ENCODE measurements at regions not wholly inside any gene's neighbourhood (a gene's known extent, or its start where the extent isn't known, plus 50 kb on each side); places are given as distances from the start of the nearest gene placed in this dataset.

- no peak for DNase-seq (ENCODE audit: extremely low read depth in 1 of 2, low read depth in 1 of 2)
Observed at GRCh38 chr22:47446331-47446730, 683.9 kb downstream of the TBC1D22A start.

DNA sequence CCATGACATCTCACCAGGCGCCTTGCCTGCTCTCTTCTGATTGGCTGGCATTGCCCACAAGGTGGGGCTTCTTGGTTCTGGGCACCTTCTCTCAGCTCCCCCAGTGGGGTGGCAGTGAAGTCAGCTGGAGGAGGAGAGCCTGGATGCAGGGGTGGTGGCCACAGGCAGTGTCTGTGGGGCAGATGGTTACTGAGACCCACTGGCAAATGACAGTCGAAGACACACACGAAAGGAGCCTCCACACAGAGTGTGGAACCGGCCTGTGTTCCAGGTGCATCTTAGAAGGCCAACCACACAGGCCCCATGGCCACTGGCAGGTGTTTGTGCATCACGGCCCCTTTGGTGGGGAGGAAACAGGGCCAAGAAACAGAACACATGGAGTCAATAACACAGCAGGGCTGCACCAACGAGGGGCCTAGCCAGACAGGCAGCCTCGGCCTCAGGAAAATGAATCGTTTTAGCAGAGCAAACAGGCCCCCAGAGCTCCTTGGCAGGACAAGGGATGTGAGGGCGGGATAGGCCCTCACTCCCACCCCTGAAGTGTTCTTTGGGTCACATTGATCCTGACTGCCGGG lies 683.4 kb downstream of the TBC1D22A start:
- no peak for DNase-seq (ENCODE audit: extremely low read depth in 1 of 2, low read depth in 1 of 2)

DNA sequence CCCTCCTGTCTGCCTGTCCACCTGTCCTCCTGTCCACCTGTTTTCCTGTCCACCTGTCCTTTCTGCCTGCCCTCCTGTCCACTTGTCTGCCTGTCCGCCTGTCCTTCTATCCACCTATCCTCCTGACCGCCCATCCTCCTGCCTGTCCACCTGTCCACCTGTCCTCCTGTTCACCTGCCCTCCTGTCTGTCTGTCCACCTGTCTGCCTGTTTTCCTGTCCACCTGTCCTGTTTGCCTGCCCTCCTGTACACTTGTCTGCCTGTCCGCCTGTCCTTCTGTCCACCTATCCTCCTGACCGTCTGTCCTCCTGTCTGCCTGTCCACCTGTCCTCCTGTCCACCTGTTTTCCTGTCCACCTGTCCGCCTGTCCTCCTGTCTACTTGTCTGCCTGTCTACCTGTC lies 682.8 kb downstream of the TBC1D22A start:
- no peak for DNase-seq (ENCODE audit: extremely low read depth in 1 of 2, low read depth in 1 of 2)

GRCh38 chr22:47444746-47445065 lies 682.3 kb downstream of the TBC1D22A start:
- no peak for DNase-seq (ENCODE audit: extremely low read depth in 1 of 2, low read depth in 1 of 2)

GRCh38 chr22:47443836-47444745 lies 681.6 kb downstream of the TBC1D22A start:
- DNase-seq (ENCODE audit: extremely low read depth in 1 of 2, low read depth in 1 of 2), result no peak

DNA sequence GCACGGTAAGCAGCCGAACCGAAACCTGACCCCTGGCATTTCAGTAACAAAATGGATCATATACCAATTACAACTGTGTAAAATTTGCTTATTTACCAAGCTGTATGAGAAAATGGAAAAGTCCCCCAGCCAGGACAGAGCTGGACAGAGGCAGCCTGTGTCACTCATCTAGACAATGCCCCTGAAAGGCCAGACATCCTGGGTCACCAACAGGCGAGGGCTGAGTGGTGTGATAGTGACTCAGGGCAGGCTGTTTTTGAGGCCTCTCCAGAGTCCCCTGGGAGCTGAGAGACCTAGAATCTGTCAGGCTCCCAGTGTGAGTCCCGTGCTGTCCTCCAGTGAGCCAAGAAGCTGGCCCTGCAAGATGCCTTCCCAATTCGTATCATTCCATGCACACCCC lies 680.4 kb downstream of the TBC1D22A start:
- no peak for DNase-seq (ENCODE audit: extremely low read depth in 1 of 2, low read depth in 1 of 2)

DNA sequence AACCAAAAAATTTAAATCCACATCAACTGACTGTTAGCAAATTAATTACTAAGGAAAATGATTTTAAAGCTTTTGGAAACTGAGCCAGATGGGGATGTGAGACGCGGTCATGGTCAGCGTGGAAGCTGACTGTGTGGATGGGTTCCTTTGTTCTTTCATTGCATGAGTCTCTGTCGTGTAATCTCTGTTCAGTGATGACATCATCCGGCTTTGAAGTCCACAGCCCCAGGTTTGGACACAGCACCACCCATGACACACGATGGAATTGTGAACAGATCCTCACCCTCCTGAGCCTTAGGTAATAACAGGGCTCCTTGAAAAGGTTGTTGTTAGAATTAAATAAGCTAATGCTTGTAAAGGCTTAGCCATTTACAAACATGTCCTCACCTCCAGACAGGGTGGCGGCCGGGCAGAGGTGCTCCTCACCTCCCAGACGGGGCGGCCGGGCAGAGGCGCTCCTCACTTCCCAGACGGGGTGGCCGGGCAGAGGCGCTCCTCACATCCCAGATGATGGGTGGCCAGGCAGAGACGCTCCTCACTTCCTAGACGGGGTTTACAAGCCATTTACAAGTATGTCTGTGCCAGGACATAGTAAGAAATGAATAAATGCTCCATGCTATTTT lies 677.3 kb downstream of the TBC1D22A start:
- no peak for DNase-seq (ENCODE audit: extremely low read depth in 1 of 2, low read depth in 1 of 2)

DNA sequence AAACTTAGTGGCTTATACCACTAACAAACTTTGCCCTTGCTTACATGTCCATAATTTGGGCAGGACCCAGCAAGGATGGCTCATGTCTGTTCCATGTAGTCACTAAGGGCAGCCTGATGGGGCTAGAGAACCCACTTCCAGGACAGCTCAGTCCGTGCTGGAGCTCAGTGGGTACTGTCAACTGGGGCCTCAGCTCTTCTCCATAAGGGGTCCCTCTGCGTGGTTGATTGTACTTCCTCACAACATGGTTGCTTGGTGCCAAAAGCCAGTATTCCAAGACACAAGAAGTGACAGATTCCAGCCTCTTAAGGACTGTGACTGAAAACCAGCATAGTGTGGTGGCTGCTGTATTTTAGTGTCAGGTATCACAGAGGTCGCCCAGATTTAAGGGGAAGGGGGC lies 675.2 kb downstream of the TBC1D22A start:
- DNase-seq (ENCODE audit: extremely low read depth in 1 of 2, low read depth in 1 of 2), result no peak

- no peak for DNase-seq (ENCODE audit: extremely low read depth in 1 of 2, low read depth in 1 of 2)
Observed at GRCh38 chr22:47437110-47437509, 674.7 kb downstream of the TBC1D22A start.

GRCh38 chr22:47435826-47436225 lies 673.4 kb downstream of the TBC1D22A start:
- no peak for DNase-seq (ENCODE audit: extremely low read depth in 1 of 2, low read depth in 1 of 2)

DNA sequence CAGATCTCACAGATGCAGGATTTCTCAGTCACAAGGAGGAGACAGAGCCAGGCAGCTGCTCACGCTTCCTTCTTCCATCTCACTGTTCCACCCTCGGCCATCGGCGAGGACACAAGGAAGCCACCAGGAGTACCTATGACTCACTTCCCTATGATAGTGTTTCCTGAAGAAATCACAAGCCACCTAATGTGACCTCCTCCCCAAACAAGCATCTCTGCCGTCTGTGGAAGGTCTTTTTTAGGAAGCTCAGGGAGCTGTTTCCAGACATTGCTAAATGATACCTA lies 672.7 kb downstream of the TBC1D22A start:
- DNase-seq (ENCODE audit: extremely low read depth in 1 of 2, low read depth in 1 of 2), result no peak

- no peak for DNase-seq (ENCODE audit: extremely low read depth in 1 of 2, low read depth in 1 of 2)
Observed at GRCh38 chr22:47434336-47435203, 672.1 kb downstream of the TBC1D22A start.

DNA sequence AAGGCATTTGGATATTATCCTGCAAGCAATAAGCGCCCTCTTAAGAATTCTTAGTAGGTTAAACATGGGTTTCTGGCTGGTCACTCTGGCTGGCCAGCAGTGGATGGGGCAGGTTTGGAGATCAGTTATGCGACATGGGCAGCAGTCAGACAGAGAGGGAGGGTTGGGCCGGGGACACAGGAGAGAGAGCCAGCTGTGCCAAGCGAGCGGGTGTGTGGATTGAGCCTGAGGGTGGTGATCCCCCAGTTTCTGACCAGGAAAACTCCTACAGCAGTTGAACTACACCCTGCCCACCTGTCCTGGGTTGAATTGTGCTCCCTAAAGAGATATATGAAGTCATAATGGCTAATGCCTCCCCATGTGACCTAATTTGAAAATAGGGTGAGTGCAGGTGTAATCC lies 671.2 kb downstream of the TBC1D22A start:
- DNase-seq (ENCODE audit: extremely low read depth in 1 of 2, low read depth in 1 of 2), result no peak

GRCh38 chr22:47432683-47433082 lies 670.2 kb downstream of the TBC1D22A start:
- DNase-seq (ENCODE audit: extremely low read depth in 1 of 2, low read depth in 1 of 2), result no peak

GRCh38 chr22:47423861-47424820 lies 661.7 kb downstream of the TBC1D22A start:
- DNase-seq (ENCODE audit: extremely low read depth in 1 of 2, low read depth in 1 of 2), result no peak

- no peak for DNase-seq (ENCODE audit: extremely low read depth in 1 of 2, low read depth in 1 of 2)
Observed at GRCh38 chr22:47423266-47423665, 660.8 kb downstream of the TBC1D22A start.

GRCh38 chr22:47422736-47423135 lies 660.3 kb downstream of the TBC1D22A start:
- no peak for DNase-seq (ENCODE audit: extremely low read depth in 1 of 2, low read depth in 1 of 2)

DNA sequence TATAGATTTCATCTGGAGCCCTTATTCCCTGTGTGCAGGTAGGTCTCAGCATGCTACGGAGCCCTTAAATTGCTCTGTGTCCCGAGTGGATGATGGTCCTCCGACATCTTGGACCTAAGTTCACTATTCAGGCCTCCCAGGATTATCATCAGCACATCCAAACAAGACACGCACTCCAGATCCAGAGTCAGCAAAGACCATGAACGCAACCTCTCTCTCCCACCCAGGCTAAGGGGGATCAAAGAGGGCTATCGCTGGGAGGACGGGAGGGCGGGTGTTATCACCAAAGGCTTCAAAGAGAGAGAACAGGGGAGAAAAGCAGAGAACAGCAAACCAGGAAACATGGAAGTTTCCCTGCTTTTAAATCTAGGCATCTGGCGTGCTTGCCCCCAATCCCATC lies 659.4 kb downstream of the TBC1D22A start:
- no peak for DNase-seq (ENCODE audit: extremely low read depth in 1 of 2, low read depth in 1 of 2)

DNA sequence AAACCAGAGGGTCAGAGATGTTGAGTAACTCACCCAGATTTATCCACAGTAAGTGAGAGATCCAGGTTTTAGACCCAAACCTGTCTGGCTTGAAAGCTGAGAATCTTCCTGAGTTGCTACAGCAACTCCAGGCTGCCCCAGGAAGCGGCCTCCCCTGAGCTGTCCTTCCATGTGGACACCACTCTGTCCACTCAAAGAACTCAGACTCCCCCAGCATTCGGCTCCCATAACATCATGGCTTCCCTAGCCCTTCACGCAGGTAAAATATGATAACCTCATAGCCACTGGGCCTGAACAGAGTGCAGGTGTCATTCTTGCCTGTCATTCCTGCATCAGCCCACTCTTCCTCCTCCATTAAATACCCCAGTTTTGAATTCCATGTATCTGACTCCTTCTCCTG lies 657.8 kb downstream of the TBC1D22A start:
- no peak for DNase-seq (ENCODE audit: extremely low read depth in 1 of 2, low read depth in 1 of 2)

DNA sequence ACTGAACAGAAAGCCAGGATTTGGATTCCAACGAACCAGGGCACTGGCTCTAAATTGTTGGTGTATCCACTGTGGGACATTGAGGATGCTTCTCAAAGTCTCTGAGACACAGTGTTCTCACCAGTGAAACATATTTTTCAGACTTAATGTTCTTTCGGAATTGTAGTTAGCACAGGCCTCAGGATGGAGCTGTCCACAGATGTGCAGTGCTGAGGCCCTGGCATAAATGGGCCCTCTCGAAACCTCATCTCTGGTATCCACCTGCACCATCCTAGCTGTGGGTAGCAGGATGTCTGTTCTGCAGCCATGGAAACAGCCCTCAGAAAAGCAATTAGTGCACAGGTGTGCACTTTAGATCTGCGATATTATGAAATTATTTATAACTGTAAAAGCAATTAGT lies 656.8 kb downstream of the TBC1D22A start:
- DNase-seq (ENCODE audit: extremely low read depth in 1 of 2, low read depth in 1 of 2), result no peak
